NCI-H1436 (cell line): ENCODE measurements at regions not wholly inside any gene's neighbourhood (a gene's known extent, or its start where the extent isn't known, plus 50 kb on each side); places are given as distances from the start of the nearest gene placed in this dataset.
"Not testable (repeated sequence)": the region's sequence is repeated elsewhere in the genome, so short reads cannot be mapped to it uniquely, and the experiment has no call there.

Source experiments
- DNase-seq: peaks from one replicate; lab custom pipeline; 2025; lab: John Stamatoyannopoulos, UW

DNA sequence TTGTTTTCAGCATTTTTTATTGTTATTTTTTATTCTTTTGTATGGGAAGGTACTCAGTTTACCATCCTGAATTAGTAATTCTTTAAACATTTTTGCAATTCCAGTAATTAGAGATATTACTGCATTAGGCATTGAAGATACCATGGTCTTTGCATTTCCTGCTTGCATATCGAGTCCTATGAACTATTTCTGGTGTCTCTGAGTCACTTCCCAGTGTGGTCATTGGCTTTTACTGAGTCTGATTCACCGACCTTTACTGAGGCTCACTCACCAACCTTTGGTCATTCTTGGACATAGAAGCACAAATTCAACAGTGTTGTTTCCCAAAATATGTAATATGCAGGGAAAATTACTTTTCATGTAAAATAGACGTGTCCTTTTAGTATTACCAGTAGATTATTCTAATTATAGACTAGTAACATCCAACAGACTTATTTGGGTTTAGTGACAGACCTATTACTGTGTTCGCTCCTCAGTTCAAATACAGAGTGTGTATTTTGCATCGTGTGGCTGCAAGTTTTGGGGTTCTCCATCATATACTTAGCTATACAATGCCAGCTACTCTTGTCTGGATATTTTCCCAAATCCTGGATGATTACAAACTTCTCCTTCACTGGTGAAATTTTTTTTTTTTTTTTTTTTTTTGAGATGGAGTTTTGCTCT lies 180.7 kb upstream of the PRSS1 start:
- no peak for DNase-seq

DNA sequence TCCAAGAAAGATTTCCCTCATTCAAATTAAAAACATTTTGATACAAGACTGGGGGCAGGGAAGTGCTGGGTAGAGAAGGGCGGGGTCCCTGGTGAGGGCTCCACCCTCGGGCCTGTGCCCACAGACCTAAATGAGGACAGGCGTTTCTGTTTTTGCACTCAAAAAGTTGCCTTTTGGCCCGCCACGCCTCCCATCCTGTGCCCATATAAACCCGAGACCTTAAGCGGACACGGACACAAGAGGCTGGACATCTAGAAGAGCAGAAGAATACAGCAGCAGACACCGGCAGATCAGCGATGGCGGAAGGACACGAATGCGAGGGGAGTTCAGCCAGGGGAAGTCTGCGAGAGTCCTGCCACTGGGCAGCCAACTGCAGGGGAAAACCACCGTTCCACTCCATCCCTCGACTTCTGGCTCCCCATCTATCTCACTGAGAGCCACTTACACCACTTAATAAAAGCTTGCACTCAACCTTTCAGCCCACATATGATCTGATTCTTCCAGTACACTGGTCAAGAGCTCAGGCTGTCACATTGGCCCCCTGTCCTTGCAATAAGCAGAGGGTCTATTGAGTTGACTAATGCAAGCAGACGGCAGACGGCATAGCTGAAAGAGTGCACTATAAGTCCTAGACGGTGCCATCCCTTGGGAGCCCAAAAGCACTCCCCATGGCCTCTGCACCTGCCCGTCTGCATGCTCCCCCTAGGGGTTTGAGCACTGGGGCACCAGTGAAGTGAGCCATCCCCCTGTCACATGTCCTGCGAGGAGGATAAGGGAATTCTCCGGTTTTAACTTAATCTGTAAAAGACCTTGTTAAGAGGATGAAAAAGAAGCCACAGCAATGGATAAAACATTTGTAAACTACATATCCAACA lies 181.8 kb upstream of the PRSS1 start:
- DNase-seq = no peak

DNA sequence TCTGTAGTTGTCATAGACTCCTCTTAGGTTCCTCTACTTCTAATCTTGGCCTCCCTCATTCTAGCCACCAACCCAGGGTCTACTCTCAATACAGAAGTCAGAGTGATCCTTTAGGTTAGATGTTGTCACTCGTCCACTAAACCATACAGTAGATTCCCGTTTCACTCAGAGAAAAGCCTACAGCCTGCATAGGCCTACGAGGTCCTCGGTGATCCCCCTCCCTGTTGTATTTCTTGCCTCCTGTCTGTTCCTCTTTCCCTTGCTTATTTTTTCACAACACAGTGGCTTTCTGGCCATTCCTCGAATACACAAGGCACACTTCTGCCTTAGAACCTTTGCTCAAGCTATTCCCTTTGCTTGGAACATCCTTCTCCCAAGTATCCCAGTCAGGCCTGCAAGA lies 183.0 kb upstream of the PRSS1 start:
- DNase-seq = no peak

DNA sequence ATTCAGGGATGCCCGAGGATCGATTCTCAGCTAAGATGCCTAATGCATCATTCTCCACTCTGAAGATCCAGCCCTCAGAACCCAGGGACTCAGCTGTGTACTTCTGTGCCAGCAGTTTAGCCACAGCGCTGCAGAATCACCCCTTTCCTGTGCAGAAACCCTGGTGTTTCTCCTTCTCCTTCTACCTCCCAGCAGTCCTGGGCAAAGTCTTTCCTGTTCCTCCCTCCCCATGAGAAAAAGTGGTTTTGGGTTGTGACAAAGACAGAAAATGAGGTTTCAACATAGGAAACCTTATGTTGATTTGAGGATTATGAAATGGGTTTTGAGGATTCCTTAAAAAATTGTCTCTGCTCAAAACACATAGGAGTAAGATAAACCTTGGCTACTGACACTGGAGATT lies 185.1 kb upstream of the PRSS1 start:
- DNase-seq = not testable (repeated sequence)

DNA sequence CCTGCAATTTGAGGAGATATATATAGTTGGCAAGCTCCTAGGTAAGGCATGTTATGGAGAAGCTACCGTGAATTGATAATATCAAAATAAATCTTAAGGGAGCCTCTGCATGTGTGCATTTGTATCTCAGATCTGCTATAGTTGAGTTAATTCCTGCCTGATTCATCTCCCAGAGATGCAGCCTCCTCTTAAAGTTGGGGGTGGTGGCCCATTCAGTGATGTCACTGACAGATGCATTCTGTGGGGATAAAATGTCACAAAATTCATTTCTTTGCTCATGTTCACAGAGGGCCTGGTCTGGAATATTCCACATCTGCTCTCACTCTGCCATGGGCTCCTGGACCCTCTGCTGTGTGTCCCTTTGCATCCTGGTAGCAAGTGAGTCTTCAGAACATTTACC lies 185.8 kb upstream of the PRSS1 start:
- DNase-seq = no peak

DNA sequence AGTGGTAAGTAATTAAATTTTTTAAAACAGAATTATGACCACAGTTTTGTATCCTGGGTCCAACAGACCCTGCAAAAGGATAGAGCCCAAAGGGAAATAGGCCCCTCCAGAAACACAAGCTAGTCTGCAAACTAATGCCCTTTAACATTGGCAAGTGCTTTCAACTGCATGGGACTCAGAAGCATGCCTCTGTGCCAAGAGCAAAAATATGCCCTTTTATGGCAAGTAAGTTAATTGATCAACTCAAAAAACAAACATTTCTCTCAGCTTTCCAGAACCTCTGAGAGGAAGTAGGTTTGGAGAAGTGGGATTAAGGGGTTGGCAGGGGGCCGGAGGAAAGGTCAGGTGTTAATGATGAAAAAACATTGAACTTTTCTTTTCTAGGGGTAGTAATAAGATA lies 186.6 kb upstream of the PRSS1 start:
- DNase-seq = no peak

DNA sequence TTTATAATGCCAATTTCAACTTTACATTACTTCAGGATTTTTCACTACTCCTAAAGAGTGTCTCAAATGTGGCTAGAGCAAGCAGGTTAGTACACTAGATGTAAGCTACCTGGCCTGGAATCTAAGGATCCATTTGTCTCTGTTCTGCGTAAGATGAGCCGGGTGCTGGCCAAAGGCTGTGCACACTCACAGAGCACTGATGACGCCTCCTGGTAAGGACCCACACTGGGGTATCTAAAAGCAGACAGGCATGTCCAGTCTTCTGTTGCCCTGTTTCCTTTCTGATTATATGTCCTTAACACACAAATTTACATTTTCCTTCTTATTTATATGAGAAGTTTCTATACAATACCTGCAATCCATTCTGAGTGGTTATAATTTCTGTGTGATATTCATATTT lies 187.9 kb upstream of the PRSS1 start:
- DNase-seq = not testable (repeated sequence)

DNA sequence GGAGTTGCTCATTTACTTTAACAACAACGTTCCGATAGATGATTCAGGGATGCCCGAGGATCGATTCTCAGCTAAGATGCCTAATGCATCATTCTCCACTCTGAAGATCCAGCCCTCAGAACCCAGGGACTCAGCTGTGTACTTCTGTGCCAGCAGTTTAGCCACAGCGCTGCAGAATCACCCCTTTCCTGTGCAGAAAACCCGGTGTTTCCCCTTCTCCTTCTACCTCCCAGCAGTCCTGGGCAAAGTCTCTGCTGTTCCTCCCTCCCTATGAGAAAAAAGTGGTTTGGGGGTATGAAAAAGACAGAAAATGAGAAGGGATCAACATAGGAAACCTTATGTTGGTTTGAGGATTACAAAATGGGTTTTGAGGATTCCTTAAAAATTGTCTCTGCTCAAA lies 188.5 kb upstream of the PRSS1 start:
- not testable (repeated sequence) for DNase-seq

DNA sequence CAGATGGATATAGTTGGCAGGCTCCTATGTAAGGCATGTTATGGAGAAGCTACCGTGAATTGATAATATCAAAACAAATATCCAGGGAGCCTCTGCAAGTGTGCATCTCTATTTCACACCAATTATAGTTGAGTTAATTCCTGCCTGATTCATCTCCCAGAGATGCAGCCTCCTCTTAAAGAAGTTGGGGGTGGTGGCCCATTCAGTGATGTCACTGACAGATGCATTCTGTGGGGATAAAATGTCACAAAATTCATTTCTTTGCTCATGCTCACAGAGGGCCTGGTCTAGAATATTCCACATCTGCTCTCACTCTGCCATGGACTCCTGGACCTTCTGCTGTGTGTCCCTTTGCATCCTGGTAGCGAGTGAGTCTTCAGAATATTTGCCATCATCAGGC lies 189.1 kb upstream of the PRSS1 start:
- DNase-seq = no peak

DNA sequence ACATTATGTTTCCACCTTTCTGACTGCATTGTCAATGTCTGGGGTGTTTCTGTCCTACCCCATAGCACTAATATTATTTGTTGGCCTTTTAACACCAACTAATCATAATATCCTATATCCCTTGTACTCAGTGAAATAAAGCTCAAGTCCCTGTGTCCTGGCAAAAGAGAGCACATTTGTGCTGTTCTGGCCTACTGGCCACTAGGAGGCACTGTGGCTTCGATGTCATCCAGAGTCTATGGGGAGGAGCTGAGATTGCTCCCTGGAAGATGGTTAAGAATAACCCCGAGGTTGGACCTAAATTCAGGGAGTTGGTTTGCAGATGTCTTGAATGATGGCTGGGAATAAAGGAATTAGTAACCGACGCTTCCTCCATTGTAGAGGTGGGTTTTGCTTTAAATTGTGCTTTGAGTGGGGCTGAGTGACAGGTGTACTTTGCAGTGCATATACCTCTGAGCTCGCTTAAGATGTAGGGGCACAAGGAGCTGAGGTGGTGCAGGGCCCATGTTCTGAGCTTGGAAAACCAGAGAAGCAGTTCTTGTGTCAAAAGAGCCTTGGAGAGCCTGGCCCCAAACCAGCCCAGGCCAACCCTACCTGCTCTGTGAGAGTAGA lies 191.2 kb upstream of the PRSS1 start:
- no peak for DNase-seq

DNA sequence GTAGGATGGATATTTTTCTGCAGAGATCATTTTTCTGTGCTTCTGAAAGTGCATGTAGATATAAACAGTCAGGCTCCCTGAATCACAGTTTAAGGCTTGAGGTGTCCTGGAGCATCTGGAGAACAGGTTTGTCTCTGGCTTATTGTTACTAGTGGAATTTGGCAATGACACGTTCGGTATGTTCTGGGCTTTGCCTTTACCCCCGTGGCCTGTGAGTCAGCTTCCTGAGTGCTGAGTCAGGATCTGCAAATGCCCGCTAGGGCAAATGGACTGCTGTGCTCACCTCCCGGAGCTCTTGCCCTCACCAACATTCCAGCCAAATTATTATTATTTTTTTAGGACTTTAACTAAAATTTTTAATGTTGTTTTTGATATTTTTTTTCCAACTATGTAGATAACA lies 192.5 kb upstream of the PRSS1 start:
- no peak for DNase-seq

DNA sequence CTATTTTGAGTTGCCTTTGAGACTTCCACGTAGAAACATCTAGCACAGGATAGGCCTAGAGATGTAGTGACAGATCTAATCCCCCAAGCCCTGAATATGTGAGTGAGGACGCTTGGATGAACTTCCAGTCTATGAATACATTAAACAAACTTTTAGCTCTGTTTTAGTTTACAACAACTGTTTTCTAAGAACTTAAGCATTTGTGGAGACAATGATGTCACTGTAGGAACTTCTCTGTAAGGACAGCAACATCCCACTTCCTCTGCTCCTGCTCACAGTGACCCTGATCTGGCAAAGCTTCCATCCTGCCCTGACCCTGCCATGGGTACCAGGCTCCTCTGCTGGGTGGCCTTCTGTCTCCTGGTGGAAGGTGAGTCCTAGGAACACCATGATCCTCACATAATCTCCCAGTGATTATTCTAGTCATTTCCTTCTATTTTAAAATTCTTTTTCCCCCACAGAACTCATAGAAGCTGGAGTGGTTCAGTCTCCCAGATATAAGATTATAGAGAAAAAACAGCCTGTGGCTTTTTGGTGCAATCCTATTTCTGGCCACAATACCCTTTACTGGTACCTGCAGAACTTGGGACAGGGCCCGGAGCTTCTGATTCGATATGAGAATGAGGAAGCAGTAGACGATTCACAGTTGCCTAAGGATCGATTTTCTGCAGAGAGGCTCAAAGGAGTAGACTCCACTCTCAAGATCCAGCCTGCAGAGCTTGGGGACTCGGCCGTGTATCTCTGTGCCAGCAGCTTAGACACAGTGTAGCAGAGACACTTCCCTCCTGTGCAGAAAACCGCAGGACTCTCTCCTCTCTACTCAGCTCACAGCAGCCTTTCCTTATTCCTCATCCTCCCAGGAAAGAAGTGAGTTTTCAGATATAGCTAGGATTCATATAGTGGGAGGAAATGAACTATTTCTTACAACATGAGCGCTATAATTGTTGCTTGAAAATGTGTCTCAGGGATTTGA lies 194.4 kb upstream of the PRSS1 start:
- DNase-seq = no peak

DNA sequence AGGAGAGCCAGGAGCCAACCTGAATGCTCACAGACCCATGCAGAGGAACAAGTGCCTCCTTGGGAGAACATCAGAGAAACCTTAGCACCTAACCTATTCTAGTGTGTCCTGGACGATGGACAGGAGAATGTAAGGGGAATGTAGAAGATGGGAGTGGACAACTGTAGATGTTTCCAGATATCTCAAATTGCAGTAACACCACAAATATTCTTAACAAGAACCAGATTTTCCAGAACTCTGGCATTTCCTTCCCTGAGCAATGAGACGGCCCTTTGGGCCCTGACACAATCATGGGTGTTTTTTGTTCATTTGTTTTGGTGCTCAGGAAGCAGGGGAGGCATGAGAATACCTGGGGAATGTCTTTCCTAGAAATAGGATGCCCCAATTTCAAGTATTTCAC lies 196.1 kb upstream of the PRSS1 start:
- DNase-seq = no peak

DNA sequence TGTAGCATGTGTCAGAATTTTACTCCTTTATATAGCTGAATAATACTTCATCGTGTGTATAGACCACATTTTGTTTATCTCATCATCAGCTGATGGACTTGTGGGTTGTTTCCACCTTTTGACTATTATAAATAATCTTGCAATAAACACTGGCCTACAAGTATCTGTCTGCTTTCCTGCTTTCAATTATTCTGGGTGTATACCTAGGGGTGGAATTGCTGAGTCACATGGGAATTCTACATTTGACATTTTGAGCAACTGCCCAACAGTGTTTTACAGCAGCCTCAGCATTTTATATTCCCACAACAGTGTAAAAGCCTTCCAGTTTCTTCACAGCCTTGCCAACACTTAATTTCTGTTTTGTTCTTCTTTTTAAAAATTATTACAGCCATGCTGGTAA lies 200.3 kb upstream of the PRSS1 start:
- no peak for DNase-seq

DNA sequence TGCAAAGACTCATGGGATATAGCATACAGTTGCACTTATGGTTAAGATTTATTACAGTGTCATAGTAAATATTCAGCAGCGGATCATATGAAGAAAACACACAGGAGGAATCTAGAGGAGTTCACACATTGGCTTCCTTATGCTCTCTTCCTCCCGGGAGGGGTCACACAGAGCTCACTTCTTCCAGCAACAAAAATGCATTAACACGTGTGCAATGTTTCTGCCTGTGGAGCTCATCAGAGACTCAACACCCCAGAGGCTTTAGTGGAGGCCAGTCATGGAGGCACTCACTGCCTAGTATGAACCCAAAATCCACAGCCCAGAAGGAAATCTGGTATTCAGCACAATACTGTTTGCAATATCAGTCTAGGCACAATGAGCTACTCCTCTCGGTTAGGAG lies 202.8 kb upstream of the PRSS1 start:
- no peak for DNase-seq

DNA sequence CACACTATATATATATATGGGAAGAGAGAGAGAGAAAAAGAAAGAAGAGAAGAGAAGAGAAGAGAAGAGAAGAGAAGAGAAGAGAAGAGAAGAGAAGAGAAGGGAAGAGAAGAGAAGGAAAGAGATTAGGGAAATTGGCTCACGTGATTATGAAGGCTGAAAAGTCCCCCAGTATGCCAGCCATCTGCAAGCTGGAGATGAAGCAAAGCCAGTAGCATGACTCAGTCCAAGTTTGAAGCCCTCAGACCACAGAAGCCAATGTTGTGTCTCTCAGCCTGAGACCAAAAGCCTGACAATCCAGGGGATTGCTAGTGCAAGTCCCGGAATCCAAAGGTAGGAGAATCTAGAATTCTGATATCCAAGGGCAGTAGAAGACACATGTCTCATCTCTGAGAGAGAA lies 206.3 kb upstream of the PRSS1 start:
- no peak for DNase-seq

DNA sequence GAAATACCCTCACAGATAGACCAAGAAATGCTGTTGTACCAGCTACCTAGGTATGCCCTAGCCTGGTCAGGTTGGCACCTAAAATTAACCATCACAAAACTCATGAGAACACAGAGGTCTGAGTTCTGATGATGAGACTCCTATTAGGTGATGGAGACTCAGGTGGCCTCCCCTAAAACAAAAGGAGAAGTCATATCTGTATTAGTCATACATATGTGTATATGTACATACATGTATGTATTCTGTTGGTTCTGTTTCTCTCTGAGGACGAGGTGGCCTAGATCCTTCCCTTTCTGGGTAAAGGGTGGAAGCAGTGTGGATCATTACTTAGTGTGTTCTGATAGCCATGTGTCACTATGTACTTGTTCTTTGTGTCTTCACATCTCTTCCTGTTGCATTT lies 207.2 kb upstream of the PRSS1 start:
- DNase-seq = no peak

DNA sequence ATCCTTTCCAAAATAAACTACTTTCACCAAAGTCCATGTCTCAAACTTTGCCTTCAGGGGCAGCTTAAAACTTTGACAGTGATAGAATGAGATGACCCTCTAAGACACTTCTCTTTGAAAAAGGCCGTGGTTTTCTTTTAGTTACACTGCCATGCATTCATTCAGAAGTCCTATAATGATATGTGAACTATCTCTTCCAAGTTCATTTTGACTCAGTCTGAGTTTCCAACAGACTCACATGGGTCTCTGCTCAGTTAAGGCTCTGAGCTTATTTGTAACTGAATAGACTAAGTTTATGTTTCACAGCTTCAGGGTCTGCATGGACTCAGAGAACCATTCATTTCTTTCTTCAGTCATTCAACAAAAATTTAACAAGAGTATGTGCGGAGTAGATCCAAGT lies 208.9 kb upstream of the PRSS1 start:
- DNase-seq = no peak

DNA sequence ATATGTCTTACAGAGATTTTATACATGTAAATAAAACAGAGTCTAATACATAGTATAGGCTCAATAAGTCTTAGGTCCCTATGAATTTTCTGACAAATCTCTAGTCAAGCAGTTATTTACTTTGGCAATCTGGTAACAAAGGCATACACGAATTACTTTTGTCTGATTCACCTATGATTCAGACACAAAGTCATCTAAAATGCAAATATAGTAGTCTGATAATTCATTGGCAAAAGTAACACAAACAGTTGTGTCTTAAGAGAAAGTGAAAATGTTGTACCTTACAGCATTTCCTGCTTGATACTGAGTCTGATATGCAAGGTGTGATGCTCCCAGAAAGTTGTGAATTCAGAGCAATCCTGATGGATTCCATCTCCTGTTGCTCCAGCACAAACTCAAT lies 209.4 kb upstream of the PRSS1 start:
- no peak for DNase-seq

DNA sequence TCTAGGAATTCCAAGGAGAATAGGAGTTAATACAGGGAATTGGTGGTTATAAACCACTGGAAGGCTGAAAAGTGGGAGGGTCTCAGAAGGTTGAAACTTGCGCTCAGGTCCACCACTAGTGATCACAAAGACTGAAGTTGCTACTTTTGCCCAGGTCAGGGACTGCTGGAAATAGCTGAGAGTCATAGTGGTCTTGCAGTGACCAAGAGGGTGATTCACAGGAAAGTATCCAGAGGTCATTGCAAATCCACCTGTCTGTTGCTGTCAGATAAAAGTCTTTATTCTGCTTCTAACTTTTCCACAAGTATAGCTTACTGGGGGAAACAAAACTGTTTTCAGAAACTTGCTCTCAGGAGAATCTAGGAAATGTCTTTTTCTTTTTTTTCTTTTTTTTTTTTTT lies 211.5 kb upstream of the PRSS1 start:
- DNase-seq = no peak

DNA sequence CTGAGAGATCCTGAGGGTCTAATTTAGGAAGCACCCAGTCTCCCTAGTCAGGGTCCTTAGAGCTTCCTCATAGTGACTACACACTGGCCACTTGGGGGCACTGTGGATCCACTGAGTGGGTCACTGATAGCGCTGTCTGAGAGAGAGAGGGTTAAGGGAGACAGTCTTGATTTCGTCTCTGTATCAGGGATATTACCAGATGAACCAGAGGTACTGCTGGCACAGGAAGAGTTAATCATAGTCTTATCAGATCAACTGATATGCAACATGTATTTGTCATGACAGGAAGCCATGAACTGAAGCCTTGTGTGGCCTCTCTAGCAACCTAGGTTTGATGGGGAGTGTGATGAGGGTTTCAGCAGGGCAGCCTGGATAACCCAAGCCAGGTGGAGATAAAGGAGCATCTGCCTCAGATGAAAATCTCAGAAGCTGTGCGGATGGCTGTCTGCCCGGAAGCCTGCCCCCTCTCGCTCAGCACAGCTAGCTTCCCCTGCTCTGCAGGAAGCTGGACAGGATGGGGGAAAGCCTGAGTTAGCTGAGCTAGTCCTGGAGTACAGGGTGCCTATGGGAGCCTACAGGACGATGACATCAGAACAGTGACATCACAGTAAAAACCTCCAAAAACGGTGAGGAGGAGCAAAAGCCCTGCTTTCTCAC lies 214.0 kb upstream of the PRSS1 start:
- peak; percentile 20 for DNase-seq

DNA sequence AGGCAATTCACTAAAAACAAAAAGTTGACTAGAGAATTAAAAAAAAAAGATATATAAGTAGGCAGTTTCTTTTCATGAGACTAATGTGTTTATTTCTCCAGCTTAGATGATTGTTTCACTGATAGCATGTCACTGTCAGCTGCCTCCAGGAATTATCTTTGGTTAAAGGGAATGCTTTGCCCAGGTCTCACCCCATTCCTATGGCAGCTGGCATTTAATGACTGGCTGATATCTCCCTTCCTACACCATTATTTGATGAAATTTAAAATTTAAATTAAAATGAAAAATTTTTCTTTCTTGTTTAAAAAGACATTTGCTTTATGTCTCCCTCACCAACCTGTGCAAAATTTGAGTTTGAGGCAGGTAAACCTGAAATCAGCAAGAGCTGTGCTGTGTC lies 214.5 kb upstream of the PRSS1 start:
- no peak for DNase-seq
